ENCODE measurements at regions not wholly inside any gene's neighbourhood (a gene's known extent, or its start where the extent isn't known, plus 50 kb on each side); places are given as distances from the start of the nearest gene placed in this dataset.
"Not testable (repeated sequence)": the region's sequence is repeated elsewhere in the genome, so short reads cannot be mapped to it uniquely, and the experiment has no call there.

- DNase-seq: no peak
These were observed 88.8 kb upstream of the PLD5 start for GRCh38 chr1:242613266-242613815.

DNA sequence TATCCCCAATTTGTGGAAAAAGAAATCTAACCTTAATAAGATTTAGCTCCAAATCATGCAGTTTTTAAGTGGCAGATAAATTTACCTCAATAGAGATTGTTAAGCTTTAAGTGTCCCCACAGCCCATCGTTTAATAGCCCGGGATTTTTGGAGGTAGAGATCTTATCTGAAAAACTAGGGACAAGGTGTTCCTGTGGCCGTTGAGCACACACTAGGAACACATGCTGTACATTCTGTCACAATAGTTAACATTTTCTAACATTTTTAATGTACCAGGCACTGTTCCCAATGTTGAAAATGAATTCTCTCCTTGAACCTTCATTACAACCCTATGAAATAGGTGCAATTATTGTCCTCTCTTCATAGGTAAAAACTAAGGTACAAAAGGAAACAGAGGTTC is 85.7 kb upstream of the PLD5 start:
- DNase-seq: no peak

- DNase-seq: no peak
These were observed 81.0 kb upstream of the PLD5 start for GRCh38 chr1:242605521-242605920.

DNA sequence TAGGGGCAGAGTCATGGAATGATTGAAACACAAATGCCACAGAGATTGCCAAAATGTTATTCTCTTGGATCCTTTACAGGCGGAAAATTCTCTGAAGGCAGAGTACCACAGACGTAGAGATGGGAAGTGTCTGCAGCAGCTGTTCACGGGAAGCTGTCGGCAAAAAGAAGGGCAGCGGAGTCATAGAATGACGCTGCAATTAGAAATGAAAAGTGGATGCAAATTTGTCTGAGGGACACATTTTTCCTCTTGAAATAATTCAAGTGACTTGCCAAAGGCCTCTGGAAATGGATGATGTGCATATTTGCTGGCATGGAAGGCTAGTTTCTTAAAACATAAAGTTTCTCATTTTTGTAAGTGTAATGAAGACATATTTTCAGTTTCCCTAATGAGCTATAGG is 77.5 kb upstream of the PLD5 start:
- no peak for DNase-seq

- DNase-seq: not testable (repeated sequence)
These were observed 69.3 kb upstream of the PLD5 start for GRCh38 chr1:242593756-242594155.

- no peak for DNase-seq
These were observed 61.8 kb upstream of the PLD5 start for GRCh38 chr1:242586360-242586680.

GRCh38 chr1:242585616-242586359 is 61.3 kb upstream of the PLD5 start:
- no peak for DNase-seq

DNA sequence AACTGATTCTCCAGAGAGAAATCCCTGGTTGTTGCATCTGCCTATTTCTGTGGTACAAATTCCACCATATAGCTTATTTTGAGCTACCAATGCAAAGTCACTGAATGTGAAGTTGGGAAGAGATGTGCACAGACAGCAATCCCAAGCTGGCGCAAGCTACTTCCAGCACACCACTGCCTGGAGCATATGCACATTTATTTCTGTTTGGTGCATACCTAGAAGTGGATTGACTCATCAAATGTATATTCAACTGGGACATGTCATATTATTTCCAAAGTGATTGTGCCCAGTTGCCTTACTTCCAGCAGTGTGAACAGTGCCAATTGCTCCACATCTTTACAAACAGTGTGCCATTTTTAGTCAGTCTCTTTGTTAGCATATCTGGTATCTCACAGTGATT is 58.2 kb upstream of the PLD5 start:
- DNase-seq: no peak

DNA sequence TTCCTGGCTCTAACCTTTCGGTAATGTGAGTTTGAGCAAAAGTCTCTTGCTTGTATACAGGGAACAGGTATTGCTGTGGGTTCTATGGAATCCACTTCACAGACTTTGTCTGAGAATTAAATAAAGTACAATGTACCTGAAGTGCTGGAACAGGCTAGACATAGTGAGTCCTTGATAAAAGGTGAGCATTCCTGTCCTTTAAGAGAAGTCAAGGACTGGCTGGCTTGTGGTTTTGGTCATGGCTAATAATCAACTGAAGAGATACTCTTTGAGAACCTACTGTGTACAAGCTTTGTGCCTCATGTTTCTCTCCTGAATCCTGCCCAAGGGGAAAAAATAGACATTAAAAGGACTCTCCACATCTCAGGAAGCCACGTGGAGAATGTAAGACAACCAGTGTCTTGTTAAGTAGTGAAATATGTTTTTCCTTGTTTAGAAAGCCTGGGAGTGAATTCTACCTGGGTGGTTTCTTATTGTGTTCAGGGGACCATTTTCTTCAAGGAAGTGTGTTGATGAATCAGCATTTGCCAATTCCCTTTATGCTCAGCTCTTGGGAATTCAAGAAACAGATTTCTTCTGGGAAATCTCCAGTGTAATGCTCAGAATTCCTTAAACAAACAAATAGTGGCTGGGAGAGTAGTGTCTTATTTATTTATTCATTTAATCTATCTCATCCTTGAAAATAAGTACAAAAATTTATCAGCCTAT is 55.2 kb upstream of the PLD5 start:
- no peak for DNase-seq
